ENCODE measurements at regions not wholly inside any gene's neighbourhood (a gene's known extent, or its start where the extent isn't known, plus 50 kb on each side); places are given as distances from the start of the nearest gene placed in this dataset.

DNA sequence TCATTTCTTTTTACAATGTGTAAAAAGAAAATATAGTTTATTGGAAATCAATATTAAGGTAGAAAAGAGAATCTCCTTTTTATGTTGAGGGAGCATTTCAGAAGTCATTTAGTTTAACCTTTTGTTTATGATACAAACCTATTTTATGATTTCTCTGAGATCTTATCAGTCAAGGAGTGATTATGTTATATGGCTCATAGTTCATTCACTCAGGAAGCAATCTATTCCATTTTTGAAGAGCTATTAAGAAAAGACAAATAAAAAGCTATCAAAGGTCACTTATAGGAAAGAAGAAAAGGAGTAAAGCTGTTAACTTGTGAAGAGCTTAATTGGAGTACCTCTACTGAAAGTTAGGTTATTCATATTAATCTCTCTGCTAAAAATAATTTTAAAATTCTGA lies 526.6 kb upstream of the JAG1 start:
- Histone ChIP-seq H3K27ac (no peak overlapping the region), H3K27me3 (no peaks in the 10 kb centered on the region), H3K4me3 (ENCODE audit: low read depth in 1 of 2, low read length in 1 of 2) (no peak overlapping the region), H3K4me1 (ENCODE audit: control insufficient read depth in 1 of 2, insufficient read depth in 1 of 2, low read depth in 1 of 2, low read length in 1 of 2) (no peaks in the 10 kb centered on the region), H3K9me3 (no peaks in the 10 kb centered on the region), H3K36me3 (no peaks in the 10 kb centered on the region)
- no peak for TF ChIP-seq CTCF (IDR thresholded peaks at IDR 0.05)

DNA sequence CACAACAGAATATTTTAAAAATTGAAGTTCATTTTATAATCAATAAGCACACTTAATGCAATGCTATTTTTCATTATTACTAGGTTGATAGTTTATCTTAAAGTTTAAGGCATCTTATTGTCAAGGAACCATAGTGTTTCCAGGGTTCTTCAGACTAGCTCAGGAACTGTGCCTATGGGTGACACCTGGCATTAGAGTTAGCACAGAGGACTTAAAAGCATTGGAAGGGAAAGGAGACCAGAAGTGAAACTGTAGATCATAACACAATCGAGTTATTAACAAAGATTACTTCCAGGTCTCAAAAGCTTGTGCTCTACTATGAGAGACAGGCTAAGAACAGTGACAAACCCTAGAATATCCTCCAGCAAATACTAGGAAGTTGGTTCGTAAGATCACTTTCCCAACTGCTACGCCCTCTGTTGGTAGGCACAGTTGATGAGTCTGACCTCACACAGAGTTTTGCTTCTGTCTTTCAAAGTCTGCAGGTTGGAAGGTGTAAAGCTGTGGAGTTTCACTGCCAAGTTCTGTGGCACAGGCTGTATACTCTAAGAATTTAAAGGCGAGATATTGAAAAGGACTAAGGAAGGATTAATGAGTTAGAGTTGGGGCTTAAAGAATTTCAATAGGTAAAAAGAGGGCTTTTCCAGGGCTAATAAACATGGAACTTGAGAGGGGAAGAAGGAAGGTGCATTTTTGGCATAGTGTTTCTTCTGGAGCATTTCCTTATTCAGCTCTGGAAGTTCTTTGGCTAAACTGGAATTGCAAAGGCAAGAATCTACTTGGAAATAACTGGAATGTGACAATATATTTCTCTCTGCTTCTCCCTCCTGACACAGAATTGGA lies 531.3 kb upstream of the JAG1 start:
- Histone ChIP-seq H3K27me3 (no peaks in the 10 kb centered on the region), H3K4me3 (ENCODE audit: low read depth in 1 of 2, low read length in 1 of 2) (no peak overlapping the region), H3K4me1 (ENCODE audit: control insufficient read depth in 1 of 2, insufficient read depth in 1 of 2, low read depth in 1 of 2, low read length in 1 of 2) (no peaks in the 10 kb centered on the region), H3K36me3 (no peaks in the 10 kb centered on the region), H3K27ac (no peak overlapping the region), H3K9me3 (no peaks in the 10 kb centered on the region)
- TF ChIP-seq CTCF (IDR thresholded peaks at IDR 0.05), result peak; percentile 21

DNA sequence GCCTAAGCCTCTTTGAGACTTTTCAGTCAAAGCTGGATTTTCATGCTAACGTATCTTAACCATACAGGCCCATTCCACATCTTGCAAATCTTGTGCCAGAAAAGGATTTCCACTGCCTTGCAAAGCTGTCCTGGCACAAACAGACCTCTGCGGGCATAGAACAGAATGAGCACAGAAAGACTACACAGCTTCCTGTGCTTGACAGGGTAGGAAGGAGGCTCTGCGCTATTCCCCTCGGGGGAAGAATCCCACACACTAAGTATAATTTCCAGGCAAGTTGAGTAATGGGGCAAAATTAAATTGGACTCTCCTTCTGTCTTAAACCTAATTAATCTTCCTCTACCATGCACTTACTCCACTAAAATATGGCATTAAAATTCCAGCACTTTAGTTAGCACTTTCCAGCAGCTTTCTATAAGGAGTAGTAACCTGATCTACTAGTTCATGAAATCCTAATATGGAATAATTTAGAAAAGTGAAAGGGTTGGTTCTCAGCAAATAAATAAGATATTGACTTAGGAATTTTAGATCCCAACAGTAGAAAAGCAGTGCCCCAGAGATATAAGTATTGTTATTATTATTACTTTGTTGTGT lies 532.1 kb upstream of the JAG1 start:
- Histone ChIP-seq H3K9me3 (no peaks in the 10 kb centered on the region), H3K4me1 (ENCODE audit: control insufficient read depth in 1 of 2, insufficient read depth in 1 of 2, low read depth in 1 of 2, low read length in 1 of 2) (no peaks in the 10 kb centered on the region), H3K36me3 (no peaks in the 10 kb centered on the region), H3K27me3 (peaks cover 4% of the 10 kb centered on the region), H3K27ac (no peak overlapping the region), H3K4me3 (ENCODE audit: low read depth in 1 of 2, low read length in 1 of 2) (no peak overlapping the region)
- TF ChIP-seq CTCF (IDR thresholded peaks at IDR 0.05), result no peak

DNA sequence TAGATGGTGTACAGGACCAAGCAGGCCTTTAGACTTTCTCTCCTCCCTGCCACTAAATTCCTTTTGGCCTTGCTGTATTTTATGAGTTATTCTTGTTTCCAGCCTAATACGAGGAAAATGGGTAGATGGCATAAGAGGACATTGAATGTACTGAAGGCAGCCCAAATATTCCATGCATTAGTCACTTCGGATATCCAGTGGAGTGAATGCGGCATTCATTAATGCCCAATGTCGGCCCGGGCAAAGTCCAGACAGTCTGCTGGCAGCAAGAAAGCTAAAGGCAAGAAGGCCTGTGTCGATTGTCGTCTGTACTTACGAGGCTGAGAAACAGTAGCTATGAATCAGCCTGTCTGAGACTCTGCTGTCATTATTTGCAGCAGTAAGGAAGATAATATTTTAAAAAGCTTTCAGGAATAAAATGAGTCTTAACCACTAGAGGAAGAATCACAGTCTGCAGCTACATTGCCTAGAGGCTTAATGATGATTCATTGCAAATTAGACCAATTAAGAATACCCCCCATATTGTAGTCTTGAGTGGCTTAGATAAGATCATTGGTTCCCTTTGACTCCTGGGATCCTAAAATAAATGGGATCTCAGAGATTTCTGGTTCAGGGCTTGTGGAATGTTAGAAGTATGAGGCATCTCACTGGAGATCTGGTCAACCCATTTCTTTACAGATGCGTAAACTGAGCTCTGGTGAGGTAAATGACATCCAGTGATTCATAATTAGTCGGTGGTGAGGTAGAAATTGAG lies 534.1 kb upstream of the JAG1 start:
- no peak for TF ChIP-seq CTCF (IDR thresholded peaks at IDR 0.05)
- Histone ChIP-seq H3K9me3 (no peaks in the 10 kb centered on the region), H3K4me3 (ENCODE audit: low read depth in 1 of 2, low read length in 1 of 2) (no peak overlapping the region)

GRCh38 chr20:11210611-11211010 lies 536.8 kb upstream of the JAG1 start:
- Histone ChIP-seq H3K4me1 (ENCODE audit: control insufficient read depth in 1 of 2, insufficient read depth in 1 of 2, low read depth in 1 of 2, low read length in 1 of 2) (no peaks in the 10 kb centered on the region), H3K4me3 (ENCODE audit: low read depth in 1 of 2, low read length in 1 of 2) (no peak overlapping the region), H3K27ac (no peak overlapping the region), H3K9me3 (no peaks in the 10 kb centered on the region), H3K36me3 (no peaks in the 10 kb centered on the region), H3K27me3 (peaks cover 4% of the 10 kb centered on the region)
- no peak for TF ChIP-seq CTCF (IDR thresholded peaks at IDR 0.05)

More for the DNA sequence above, 534.1 kb upstream of the JAG1 start:
- no peaks in the 10 kb centered on the region for H3K36me3 ChIP-seq
- H3K4me1 ChIP-seq (ENCODE audit: control insufficient read depth in 1 of 2, insufficient read depth in 1 of 2, low read depth in 1 of 2, low read length in 1 of 2), result no peaks in the 10 kb centered on the region
- no peak overlapping the region for H3K27ac ChIP-seq
- H3K27me3 ChIP-seq, result peaks cover 4% of the 10 kb centered on the region
